Astrocyte (in vitro differentiated cells and primary cell): ENCODE measurements at regions not wholly inside any gene's neighbourhood (a gene's known extent, or its start where the extent isn't known, plus 50 kb on each side); places are given as distances from the start of the nearest gene placed in this dataset.

Source experiments
- DNase-seq: peaks from one replicate; pipeline ENCODE4 v3.0.0-alpha.2; 2010; ENCODE audit warnings: low read depth
- FAIRE-seq: peaks from 2 replicates; lab custom pipeline; 2011; peaks lifted over from hg19 to GRCh38; lab: Jason Lieb, UNC
- H2AFZ ChIP-seq: 2 replicates; pipeline ENCODE4 v1.6.0; 2012; ENCODE audit warnings: low read depth, low read length, inconsistent platforms
- H3K27ac ChIP-seq: 2 replicates; pipeline ENCODE4 v1.5.1; 2011; ENCODE audit warnings: low read depth, low read length, inconsistent platforms
- H3K27me3 ChIP-seq: 2 replicates; pipeline ENCODE4 v1.6.0; 2011; ENCODE audit warnings: low read length, inconsistent platforms; ENCODE audit not compliant: insufficient read depth
- H3K36me3 ChIP-seq: 2 replicates; pipeline ENCODE4 v1.5.1; 2011; ENCODE audit warnings: low read length, inconsistent platforms; ENCODE audit not compliant: insufficient read depth
- H3K4me1 ChIP-seq: 2 replicates; pipeline ENCODE4 v1.5.1; 2011; ENCODE audit warnings: low read length, inconsistent platforms; ENCODE audit not compliant: insufficient read depth
- H3K4me2 ChIP-seq: 2 replicates; pipeline ENCODE4 v1.6.0; 2012; ENCODE audit warnings: low read length, inconsistent platforms
- H3K4me3 ChIP-seq: 2 replicates; pipeline ENCODE4 v1.5.1; 2011; ENCODE audit warnings: low read depth, mild to moderate bottlenecking, low read length, inconsistent platforms; ENCODE audit not compliant: insufficient read depth
- H3K79me2 ChIP-seq: 2 replicates; pipeline ENCODE4 v1.6.0; 2012; ENCODE audit warnings: mild to moderate bottlenecking, low read length, inconsistent platforms; ENCODE audit not compliant: insufficient read depth
- H3K9ac ChIP-seq: 2 replicates; pipeline ENCODE4 v1.6.0; 2012; ENCODE audit warnings: mild to moderate bottlenecking, low read length, inconsistent platforms
- H3K9me3 ChIP-seq: 2 replicates; pipeline ENCODE4 v1.5.1; 2012; ENCODE audit warnings: low read depth, mild to moderate bottlenecking, low read length, inconsistent platforms; ENCODE audit not compliant: insufficient read depth
- H4K20me1 ChIP-seq: 2 replicates; pipeline ENCODE4 v1.6.0; 2012; ENCODE audit warnings: low read length, inconsistent platforms; ENCODE audit not compliant: insufficient read depth
- H3K27ac Mint-ChIP-seq: one replicate; pipeline ENCODE4 v1.8.0; 2021; ENCODE audit warnings: mild to moderate bottlenecking, mixed read lengths; ENCODE audit not compliant: unreplicated experiment
- H3K27me3 Mint-ChIP-seq: one replicate; pipeline ENCODE4 v1.8.0; 2021; ENCODE audit warnings: low read depth, mixed read lengths; ENCODE audit not compliant: unreplicated experiment
- H3K36me3 Mint-ChIP-seq: one replicate; pipeline ENCODE4 v1.8.0; 2021; ENCODE audit warnings: low read depth, mixed read lengths; ENCODE audit not compliant: unreplicated experiment
- H3K4me1 Mint-ChIP-seq: one replicate; pipeline ENCODE4 v1.8.0; 2021; ENCODE audit warnings: low read depth, mixed read lengths; ENCODE audit not compliant: unreplicated experiment
- H3K4me3 Mint-ChIP-seq: one replicate; pipeline ENCODE4 v1.8.0; 2021; ENCODE audit warnings: mild to moderate bottlenecking, moderate library complexity, mixed read lengths; ENCODE audit not compliant: unreplicated experiment
- H3K9me3 Mint-ChIP-seq: one replicate; pipeline ENCODE4 v1.8.0; 2021; ENCODE audit warnings: mild to moderate bottlenecking, mixed read lengths; ENCODE audit not compliant: unreplicated experiment
- EZH2 ChIP-seq: IDR thresholded peaks from 2 replicates; pipeline ENCODE4 v1.6.1; 2012; ENCODE audit warnings: mild to moderate bottlenecking, low read length, inconsistent platforms; ENCODE audit not compliant: insufficient read depth
- TF ChIP-seq, protein P1 (sequence below): IDR thresholded peaks from 2 replicates; pipeline ENCODE4 v1.5.1; 2011; ENCODE audit warnings: low read depth, mild to moderate bottlenecking, inconsistent platforms, low read length, moderate library complexity; ENCODE audit not compliant: insufficient read depth

DNA sequence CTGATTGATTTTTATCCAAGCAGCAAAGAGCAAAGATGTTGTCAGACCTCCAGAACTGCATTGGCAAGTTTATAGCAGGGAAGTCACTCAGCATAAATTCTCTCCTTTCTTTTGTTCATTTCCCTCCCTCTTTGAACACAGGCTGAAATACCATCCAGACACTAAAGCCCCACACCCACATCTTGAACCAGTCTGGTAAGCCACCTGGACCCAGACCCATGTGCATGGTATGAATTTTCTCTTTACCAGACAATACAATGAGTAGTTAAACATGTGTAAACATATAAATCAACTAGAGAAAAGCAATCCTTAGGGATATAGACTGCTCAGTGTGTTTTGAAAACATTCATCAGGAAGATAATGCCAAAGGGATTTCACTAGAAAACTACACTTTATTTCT, 488.3 kb upstream of the FLRT2 start:
- H3K9me3 ChIP-seq: no peaks in the 10 kb centered on the region
- no peaks in the 10 kb centered on the region for H3K36me3 Mint-ChIP-seq
- H3K4me3 ChIP-seq: no peak overlapping the region
- H3K4me2 ChIP-seq: no peak overlapping the region
- no peaks in the 10 kb centered on the region for H3K9me3 Mint-ChIP-seq
- H3K9ac ChIP-seq: no peak overlapping the region
- FAIRE-seq (no peak), DNase-seq (no peak)
- TF ChIP-seq, protein P1, sequence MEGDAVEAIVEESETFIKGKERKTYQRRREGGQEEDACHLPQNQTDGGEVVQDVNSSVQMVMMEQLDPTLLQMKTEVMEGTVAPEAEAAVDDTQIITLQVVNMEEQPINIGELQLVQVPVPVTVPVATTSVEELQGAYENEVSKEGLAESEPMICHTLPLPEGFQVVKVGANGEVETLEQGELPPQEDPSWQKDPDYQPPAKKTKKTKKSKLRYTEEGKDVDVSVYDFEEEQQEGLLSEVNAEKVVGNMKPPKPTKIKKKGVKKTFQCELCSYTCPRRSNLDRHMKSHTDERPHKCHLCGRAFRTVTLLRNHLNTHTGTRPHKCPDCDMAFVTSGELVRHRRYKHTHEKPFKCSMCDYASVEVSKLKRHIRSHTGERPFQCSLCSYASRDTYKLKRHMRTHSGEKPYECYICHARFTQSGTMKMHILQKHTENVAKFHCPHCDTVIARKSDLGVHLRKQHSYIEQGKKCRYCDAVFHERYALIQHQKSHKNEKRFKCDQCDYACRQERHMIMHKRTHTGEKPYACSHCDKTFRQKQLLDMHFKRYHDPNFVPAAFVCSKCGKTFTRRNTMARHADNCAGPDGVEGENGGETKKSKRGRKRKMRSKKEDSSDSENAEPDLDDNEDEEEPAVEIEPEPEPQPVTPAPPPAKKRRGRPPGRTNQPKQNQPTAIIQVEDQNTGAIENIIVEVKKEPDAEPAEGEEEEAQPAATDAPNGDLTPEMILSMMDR: no peak
- no peak for TF ChIP-seq EZH2
- no peaks in the 10 kb centered on the region for H4K20me1 ChIP-seq
- H3K27me3 ChIP-seq: no peaks in the 10 kb centered on the region
- H3K36me3 ChIP-seq: no peaks in the 10 kb centered on the region
- H3K79me2 ChIP-seq: no peaks in the 10 kb centered on the region
- H2AFZ ChIP-seq: no peak overlapping the region
- H3K4me3 Mint-ChIP-seq: no peak overlapping the region
- H3K4me1 ChIP-seq: no peaks in the 10 kb centered on the region
- no peak overlapping the region for H3K27ac Mint-ChIP-seq
- no peaks in the 10 kb centered on the region for H3K4me1 Mint-ChIP-seq
- no peaks in the 10 kb centered on the region for H3K27me3 Mint-ChIP-seq
- no peak overlapping the region for H3K27ac ChIP-seq

- no peak overlapping the region for H3K27ac Mint-ChIP-seq
- TF ChIP-seq, protein P1: no peak
- no peak for TF ChIP-seq EZH2
- Histone ChIP-seq H3K27me3 (no peaks in the 10 kb centered on the region), H2AFZ (no peak overlapping the region), H3K9ac (no peak overlapping the region), H3K4me2 (no peak overlapping the region), H3K4me1 (no peaks in the 10 kb centered on the region), H3K9me3 (no peaks in the 10 kb centered on the region), H3K4me3 (no peak overlapping the region), H3K79me2 (no peaks in the 10 kb centered on the region), H3K36me3 (no peaks in the 10 kb centered on the region), H4K20me1 (no peaks in the 10 kb centered on the region), H3K27ac (no peak overlapping the region)
- peaks cover 6% of the 10 kb centered on the region for H3K9me3 Mint-ChIP-seq
- FAIRE-seq (no peak), DNase-seq (no peak)
- no peaks in the 10 kb centered on the region for H3K4me1 Mint-ChIP-seq
- no peak overlapping the region for H3K4me3 Mint-ChIP-seq
- H3K27me3 Mint-ChIP-seq: no peaks in the 10 kb centered on the region
- H3K36me3 Mint-ChIP-seq: no peaks in the 10 kb centered on the region
Observed at GRCh38 chr14:85042301-85042700, 487.6 kb upstream of the FLRT2 start.

GRCh38 chr14:85050180-85050579, 479.8 kb upstream of the FLRT2 start:
- no peak overlapping the region for H3K4me2 ChIP-seq
- H3K27ac Mint-ChIP-seq: no peak overlapping the region
- H3K36me3 Mint-ChIP-seq: no peaks in the 10 kb centered on the region
- no peak overlapping the region for H2AFZ ChIP-seq
- DNase-seq (no peak), FAIRE-seq (no peak)
- H3K4me1 ChIP-seq: no peaks in the 10 kb centered on the region
- H4K20me1 ChIP-seq: no peaks in the 10 kb centered on the region
- peaks cover 3% of the 10 kb centered on the region for H3K4me1 Mint-ChIP-seq
- no peak overlapping the region for H3K27ac ChIP-seq
- no peaks in the 10 kb centered on the region for H3K9me3 ChIP-seq
- H3K36me3 ChIP-seq: no peaks in the 10 kb centered on the region
- no peaks in the 10 kb centered on the region for H3K27me3 Mint-ChIP-seq
- H3K9ac ChIP-seq: no peak overlapping the region
- peaks cover 27% of the 10 kb centered on the region for H3K9me3 Mint-ChIP-seq
- no peaks in the 10 kb centered on the region for H3K79me2 ChIP-seq
- no peak for TF ChIP-seq EZH2
- TF ChIP-seq, protein P1: no peak
- H3K27me3 ChIP-seq: no peaks in the 10 kb centered on the region
- no peak overlapping the region for H3K4me3 ChIP-seq
- H3K4me3 Mint-ChIP-seq: no peak overlapping the region
